MM.1S (cell line): ENCODE measurements at regions not wholly inside any gene's neighbourhood (a gene's known extent, or its start where the extent isn't known, plus 50 kb on each side); places are given as distances from the start of the nearest gene placed in this dataset.

ENCODE experiments used
- EZH2 ChIP-seq: fragments of 300-600 bp; sonication (generic); optimal IDR thresholded peaks from 2 replicates; pipeline ENCODE3; 2017; ENCODE audit warnings: low read depth, mild to moderate bottlenecking, antibody characterized with exemption, low read length, mixed read lengths
- EZH2phosphoT487 ChIP-seq: fragments of 300-600 bp; sonication (generic); IDR thresholded peaks from 2 replicates; pipeline ENCODE4 v1.6.1; 2018; ENCODE audit warnings: antibody characterized with exemption, low read length
- TF ChIP-seq, protein P1 (sequence below): fragments of 300-600 bp; sonication (generic); IDR thresholded peaks from 2 replicates; pipeline ENCODE4 v1.5.1; 2016; ENCODE audit warnings: antibody characterized with exemption, low read length, mixed read lengths

DNA sequence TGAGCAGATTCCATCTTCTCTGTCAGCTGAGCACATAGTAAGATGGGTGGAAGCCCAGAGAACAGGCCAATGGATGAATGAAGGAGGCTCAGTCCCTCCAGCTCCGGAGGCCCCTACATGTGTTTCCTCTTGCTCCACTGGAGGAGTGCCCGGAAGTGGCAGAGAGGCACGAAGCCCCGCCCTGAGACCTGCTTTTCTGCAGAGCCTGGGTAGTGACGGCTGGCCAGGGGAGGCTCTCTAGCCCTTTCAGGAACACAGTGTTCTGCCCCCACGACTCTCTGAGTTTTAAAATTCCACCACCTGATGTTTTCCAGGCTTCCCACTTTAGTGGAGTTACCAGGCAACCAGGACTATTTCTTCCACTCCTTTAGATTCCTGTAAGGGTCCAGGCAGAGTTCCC is 149.4 kb upstream of the SLC6A11 start:
- TF ChIP-seq, protein P1, sequence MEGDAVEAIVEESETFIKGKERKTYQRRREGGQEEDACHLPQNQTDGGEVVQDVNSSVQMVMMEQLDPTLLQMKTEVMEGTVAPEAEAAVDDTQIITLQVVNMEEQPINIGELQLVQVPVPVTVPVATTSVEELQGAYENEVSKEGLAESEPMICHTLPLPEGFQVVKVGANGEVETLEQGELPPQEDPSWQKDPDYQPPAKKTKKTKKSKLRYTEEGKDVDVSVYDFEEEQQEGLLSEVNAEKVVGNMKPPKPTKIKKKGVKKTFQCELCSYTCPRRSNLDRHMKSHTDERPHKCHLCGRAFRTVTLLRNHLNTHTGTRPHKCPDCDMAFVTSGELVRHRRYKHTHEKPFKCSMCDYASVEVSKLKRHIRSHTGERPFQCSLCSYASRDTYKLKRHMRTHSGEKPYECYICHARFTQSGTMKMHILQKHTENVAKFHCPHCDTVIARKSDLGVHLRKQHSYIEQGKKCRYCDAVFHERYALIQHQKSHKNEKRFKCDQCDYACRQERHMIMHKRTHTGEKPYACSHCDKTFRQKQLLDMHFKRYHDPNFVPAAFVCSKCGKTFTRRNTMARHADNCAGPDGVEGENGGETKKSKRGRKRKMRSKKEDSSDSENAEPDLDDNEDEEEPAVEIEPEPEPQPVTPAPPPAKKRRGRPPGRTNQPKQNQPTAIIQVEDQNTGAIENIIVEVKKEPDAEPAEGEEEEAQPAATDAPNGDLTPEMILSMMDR: no peak
- TF ChIP-seq EZH2phosphoT487 (no peak), EZH2 (no peak)
